Fibroblast of skin of abdomen (primary cell): ENCODE measurements at regions not wholly inside any gene's neighbourhood (a gene's known extent, or its start where the extent isn't known, plus 50 kb on each side); places are given as distances from the start of the nearest gene placed in this dataset.
"Not testable (repeated sequence)": the region's sequence is repeated elsewhere in the genome, so short reads cannot be mapped to it uniquely, and the experiment has no call there.

ENCODE experiments used
- DNase-seq: peaks from one replicate; pipeline ENCODE4 v3.0.0-alpha.2; 2013

- DNase-seq = no peak
These were observed 50.9 kb upstream of the PDE1A start for GRCh38 chr2:182477774-182478173.

GRCh38 chr2:182481676-182482075 lies 54.8 kb upstream of the PDE1A start:
- no peak for DNase-seq

DNA sequence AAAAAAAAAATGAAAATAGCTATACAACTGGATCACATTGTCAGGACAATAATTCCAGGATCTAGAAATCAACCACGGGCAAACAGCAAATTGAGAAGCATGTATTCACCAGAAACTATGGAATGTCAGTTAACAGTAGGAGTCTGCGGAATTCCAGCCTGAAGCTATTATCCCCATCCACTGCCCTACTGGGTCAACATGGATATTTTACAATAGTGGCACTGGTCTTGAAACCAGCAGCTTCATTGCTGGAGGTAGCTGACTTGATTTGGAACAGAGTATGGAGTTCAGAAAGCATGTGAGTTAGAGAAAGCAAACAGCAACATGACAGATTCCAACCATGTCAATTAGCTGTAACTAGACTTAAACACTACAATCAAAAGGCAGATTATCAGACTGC lies 55.7 kb upstream of the PDE1A start:
- no peak for DNase-seq

DNA sequence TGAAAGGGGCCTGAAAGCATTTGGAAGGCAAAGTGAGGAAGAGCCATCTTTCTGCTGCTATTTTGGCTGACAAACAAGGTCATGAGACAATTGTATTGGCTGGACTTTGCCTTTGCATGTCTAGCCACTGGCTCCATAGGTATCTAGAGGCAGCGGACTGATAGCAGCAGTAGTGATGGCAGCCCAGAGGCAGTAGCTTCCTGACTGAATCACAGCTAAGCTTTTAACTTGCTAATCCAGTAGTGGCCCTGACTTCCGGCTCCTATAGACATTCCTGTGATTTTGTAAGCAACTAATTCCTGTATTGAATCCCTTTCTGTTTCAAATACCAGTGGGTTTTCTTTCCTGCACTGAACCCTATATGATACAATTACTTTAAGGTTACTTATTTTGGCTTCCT lies 69.8 kb upstream of the PDE1A start:
- no peak for DNase-seq

GRCh38 chr2:182499706-182500470 lies 73.1 kb upstream of the PDE1A start:
- DNase-seq = no peak

- DNase-seq = peak; percentile 20
These were observed 77.0 kb upstream of the PDE1A start for GRCh38 chr2:182503886-182504285.

DNA sequence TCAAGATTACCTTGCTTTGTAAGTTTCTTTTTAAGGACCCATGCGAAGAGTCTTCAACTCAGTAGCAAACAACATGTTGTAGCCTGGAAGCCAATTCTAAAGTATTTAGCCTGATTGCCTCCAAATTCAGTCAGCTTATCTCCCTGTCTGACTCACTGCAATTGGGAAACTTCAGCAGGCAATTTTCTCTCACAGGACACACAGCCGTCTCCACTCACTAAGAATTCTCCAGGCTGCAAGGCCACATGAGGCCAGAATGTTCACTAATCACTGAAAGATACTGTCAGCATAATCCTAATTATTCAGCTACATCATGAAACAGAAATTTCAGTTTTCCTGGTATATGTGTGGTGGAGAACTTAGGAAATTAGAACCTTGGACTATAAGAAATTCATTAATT lies 78.1 kb upstream of the PDE1A start:
- peak; percentile 68 for DNase-seq

- peak; percentile 13 for DNase-seq
These were observed 79.8 kb upstream of the PDE1A start for GRCh38 chr2:182506606-182507005.

- DNase-seq = not testable (repeated sequence)
These were observed 81.7 kb upstream of the PDE1A start for GRCh38 chr2:182508583-182508982.

GRCh38 chr2:182509216-182509615 lies 82.4 kb upstream of the PDE1A start:
- DNase-seq = no peak

DNA sequence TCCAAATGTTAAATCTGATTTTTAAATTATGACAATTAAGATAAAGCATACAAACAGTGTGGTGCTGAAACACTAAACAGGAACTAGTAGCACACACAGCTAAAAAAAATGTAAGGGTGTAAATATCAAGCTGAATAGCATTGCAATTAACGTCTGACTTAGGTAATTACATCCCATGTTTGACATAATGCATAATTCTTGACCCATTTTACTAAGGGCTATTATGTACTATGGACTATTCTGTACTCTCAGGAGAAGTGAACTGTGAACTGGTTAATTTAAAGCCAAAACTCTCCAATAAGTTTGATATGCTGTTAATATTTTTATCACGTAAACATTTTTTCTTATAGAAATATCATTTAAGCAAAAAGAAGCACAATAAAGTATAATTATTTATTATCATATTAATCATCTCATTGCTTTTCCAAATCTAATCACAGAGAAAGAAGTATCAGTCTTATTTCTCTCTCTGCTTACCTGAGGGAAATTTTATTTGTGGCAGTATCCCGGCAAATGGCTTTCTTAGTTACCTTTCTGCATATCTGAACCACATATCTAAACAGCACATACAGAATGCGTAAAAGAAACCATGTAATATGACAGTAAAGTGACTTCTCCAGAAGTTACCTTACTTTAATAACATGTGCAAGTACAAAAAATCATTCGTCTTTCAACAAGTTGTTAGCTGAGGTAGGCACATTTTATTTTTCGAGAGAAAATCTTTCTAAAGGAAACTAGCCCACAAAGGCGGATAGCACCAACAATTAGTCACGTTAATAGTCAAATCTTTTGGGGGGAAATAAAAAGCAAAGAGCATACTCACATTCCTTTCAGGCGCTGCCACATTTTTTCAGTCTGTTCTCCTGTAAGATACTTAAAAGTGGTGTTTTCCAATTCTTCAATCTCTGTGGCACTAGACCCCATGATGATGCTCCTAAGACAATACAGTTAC lies 94.9 kb upstream of the PDE1A start:
- DNase-seq = peak; percentile 9

GRCh38 chr2:182522405-182522896 lies 95.6 kb upstream of the PDE1A start:
- peak; percentile 59 for DNase-seq

DNA sequence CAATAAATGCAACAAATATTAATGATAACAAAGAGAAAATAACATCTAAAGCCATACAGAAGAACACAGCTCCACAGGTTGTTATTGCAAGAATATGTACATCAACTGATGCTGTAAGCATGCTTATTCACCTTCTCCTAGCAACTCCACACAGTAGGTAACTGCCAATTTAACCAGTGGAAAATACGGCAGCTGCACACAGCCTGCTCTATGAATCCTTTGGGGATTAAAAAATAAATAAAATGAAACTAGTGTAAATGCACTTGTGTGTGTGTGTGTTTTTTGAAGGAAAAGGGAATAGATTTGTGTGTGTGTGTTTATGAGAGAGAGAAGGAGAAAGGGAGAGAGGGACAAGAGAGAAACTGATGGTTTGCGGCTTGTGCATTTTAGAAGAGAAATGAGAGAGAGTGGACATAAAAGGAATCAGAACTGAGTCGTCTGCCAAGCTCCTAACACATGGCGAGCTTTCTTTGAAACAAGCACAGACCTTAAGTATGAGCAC lies 96.2 kb upstream of the PDE1A start:
- peak; percentile 17 for DNase-seq

DNA sequence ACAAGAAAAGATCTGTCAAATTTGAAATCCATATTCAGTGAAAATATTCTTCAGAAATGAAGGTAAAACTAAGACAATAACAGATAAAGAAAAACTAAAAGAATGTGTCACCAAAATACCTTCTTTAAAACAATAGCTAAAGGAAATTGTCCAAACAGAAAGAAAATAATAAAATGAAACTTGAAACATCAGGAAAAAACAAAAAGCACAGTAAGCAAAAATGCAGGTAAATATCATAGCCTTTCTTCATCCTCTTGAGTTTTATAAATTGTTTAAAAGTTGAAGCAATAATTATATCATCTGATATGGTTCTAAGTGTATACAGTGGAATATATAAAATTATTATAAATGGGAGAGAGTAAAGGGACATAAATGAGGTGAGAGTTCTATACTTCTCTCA lies 103.8 kb upstream of the PDE1A start:
- DNase-seq = no peak

- no peak for DNase-seq
These were observed 113.4 kb upstream of the PDE1A start for GRCh38 chr2:182540252-182540651.

GRCh38 chr2:182541268-182541667 lies 114.4 kb upstream of the PDE1A start:
- no peak for DNase-seq

DNA sequence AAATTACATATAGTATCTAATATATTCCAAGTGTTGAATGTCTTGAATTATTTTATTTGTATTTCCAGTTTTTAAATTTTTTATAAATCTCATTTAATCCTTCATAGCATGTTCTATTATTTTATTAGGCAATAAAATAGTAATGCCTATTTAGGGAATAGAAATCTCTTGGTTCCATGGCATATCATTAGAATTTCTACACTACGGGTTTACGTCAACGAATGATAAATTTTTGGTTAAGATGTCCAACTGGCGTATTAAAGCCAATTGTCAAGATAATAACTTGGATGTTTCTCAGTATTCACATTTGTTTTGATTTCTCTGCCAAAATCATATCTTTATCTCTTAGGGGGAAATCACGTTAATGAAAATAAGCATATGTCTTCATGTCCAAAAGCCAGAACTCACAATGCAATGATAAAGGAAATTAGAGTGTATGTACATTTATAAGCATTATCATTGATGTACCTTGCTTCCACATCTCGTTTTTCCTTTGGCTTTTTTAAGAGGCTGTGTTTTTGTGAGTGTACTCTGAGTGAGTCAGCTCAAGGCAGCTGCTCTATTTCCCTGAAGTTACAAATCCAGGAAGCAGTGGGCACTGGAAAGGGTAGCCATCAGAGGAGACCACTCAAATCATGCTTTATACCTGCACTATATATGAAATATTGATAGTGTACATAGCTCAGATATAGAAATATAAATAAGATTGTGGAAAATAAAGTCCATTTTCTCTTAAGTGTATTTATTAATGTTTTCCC lies 115.8 kb upstream of the PDE1A start:
- no peak for DNase-seq

- DNase-seq = no peak
These were observed 117.1 kb upstream of the PDE1A start for GRCh38 chr2:182543741-182544525.

GRCh38 chr2:182545420-182546167 lies 118.8 kb upstream of the PDE1A start:
- DNase-seq = no peak

DNA sequence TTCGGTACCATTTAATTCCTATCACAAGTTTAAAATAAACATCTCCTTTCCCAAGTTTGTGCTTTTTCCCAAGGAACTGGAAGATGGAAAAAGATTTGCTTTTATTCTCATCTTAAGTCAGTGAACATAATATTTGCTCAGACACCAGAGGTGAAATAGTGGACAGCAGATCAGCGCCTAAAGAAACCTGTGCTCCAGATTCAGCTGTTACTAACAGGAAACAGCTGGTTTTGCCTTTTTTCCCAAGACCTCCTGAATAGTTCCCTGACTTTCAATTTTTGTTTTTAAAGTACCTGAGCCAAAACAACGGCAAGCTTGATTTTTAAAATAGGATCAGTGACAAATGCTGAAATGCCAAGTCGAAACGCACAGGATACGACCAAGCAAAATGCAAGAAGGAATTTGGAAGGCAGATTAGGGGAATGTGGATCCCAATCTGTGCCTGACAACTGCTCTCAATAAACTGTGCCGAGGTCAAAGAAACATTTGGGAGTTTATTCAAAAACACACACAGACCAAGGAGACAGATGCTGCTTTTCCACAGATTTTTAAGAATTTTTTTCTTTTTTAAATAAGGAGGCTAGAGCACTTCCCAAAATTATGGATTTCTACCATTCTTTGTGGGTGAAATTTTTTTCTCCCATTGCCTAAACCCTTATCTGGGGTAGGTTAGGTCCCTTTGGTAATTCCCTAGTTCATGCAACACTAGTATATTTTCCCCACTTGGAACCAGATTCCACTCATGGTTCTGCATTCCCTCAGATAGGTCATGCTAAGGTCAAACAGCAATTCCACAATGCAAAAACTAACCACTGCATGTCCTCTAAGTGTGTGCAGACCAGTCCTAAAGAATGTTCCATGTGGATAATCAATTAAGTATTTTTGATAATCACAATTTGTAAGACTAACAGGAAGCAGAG lies 121.5 kb upstream of the PDE1A start:
- DNase-seq = peak; percentile 12
